HUES64 (cell line): ENCODE measurements at regions not wholly inside any gene's neighbourhood (a gene's known extent, or its start where the extent isn't known, plus 50 kb on each side); places are given as distances from the start of the nearest gene placed in this dataset.

Source experiments
- H3K27ac ChIP-seq: 2 replicates; pipeline ENCODE4 v1.7.0; 2013; ENCODE audit warnings: low read depth, low read length, inconsistent platforms
- H3K27me3 ChIP-seq: 2 replicates; pipeline ENCODE4 v1.6.1; 2013; ENCODE audit warnings: mild to moderate bottlenecking, low read length; ENCODE audit not compliant: insufficient read depth
- H3K36me3 ChIP-seq: 2 replicates; pipeline ENCODE4 v1.6.1; 2013; ENCODE audit warnings: mild to moderate bottlenecking, low read length; ENCODE audit not compliant: insufficient read depth
- H3K4me1 ChIP-seq: 2 replicates; pipeline ENCODE4 v1.6.1; 2013; ENCODE audit warnings: mild to moderate bottlenecking, low read length, moderate library complexity; ENCODE audit not compliant: insufficient read depth
- H3K4me3 ChIP-seq: 2 replicates; pipeline ENCODE4 v1.5.1; 2013; ENCODE audit warnings: mild to moderate bottlenecking, low read length, moderate library complexity
- H3K9ac ChIP-seq: 2 replicates; pipeline ENCODE4 v1.6.1; 2013; ENCODE audit warnings: mild to moderate bottlenecking, low read depth, low read length
- H3K9me3 ChIP-seq: 2 replicates; pipeline ENCODE4 v1.6.1; 2013; ENCODE audit warnings: low read depth, low read length; ENCODE audit not compliant: insufficient read depth
- WGBS: fragments of 150-250, 120-280 bp; methylation state at CpG from one replicate; pipeline ENCODE4 v1.1.7; 2013; ENCODE audit warnings: missing lambda C conversion rate; 5-methylcytosine and 5-hydroxymethylcytosine counted together

- Histone ChIP-seq H3K9ac (no peak overlapping the region), H3K27ac (no peak overlapping the region), H3K36me3 (no peaks in the 10 kb centered on the region), H3K4me3 (no peak overlapping the region), H3K9me3 (no peaks in the 10 kb centered on the region), H3K27me3 (no peaks in the 10 kb centered on the region), H3K4me1 (peaks cover 13% of the 10 kb centered on the region)
- no CpG with 5 or more reads among the region's 2 CpGs for WGBS
These were observed 317.7 kb upstream of the DPH6 start for GRCh38 chr15:35863655-35864054.

- H3K9ac ChIP-seq = no peak overlapping the region
- H3K4me1 ChIP-seq = peaks cover 14% of the 10 kb centered on the region; the same call in 1 of the 2 replicates
- H3K27ac ChIP-seq = no peak overlapping the region
- H3K9me3 ChIP-seq = no peaks in the 10 kb centered on the region
- H3K36me3 ChIP-seq = no peaks in the 10 kb centered on the region
- H3K4me3 ChIP-seq = no peak overlapping the region
- WGBS = 81% methylated on average over 4 of the region's 4 CpGs
- H3K27me3 ChIP-seq = no peaks in the 10 kb centered on the region
These were observed 321.4 kb upstream of the DPH6 start for GRCh38 chr15:35867356-35867755.

- H3K27me3 ChIP-seq = no peaks in the 10 kb centered on the region
- H3K9me3 ChIP-seq = no peaks in the 10 kb centered on the region
- no peak overlapping the region for H3K4me3 ChIP-seq
- no peaks in the 10 kb centered on the region for H3K36me3 ChIP-seq
- no peak overlapping the region for H3K9ac ChIP-seq
- peaks cover 14% of the 10 kb centered on the region; the same call in 1 of the 2 replicates for H3K4me1 ChIP-seq
- no peak overlapping the region for H3K27ac ChIP-seq
- 88% methylated on average over 1 of the region's 1 CpG for WGBS
These were observed 325.3 kb upstream of the DPH6 start for GRCh38 chr15:35871282-35871681.

- 93% methylated on average over 3 of the region's 3 CpGs for WGBS
- H3K36me3 ChIP-seq = no peaks in the 10 kb centered on the region
- H3K4me3 ChIP-seq = no peak overlapping the region
- no peak overlapping the region for H3K27ac ChIP-seq
- peaks cover 14% of the 10 kb centered on the region; the same call in 1 of the 2 replicates for H3K4me1 ChIP-seq
- no peak overlapping the region for H3K9ac ChIP-seq
- no peaks in the 10 kb centered on the region for H3K27me3 ChIP-seq
- no peaks in the 10 kb centered on the region for H3K9me3 ChIP-seq
These were observed 325.8 kb upstream of the DPH6 start for GRCh38 chr15:35871812-35872211.

DNA sequence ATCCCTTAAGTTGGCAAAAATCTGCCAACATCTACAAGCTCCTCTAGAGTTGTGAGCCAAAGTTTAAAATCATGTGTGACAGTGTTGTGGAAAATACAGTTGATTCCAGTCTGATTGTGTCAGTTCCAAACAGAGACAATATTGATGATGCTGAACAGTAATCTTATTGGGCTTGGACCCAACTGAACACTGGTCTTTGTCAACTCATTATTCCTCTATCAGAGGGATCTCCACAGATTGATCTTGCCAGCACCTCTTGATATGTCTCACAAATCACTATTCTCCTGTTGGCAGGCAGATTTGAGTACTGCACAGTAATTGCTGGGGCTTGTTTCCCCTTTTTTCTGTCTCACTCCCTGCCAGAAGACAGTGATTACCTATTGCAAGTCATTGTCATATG, 326.6 kb upstream of the DPH6 start:
- Histone ChIP-seq H3K27me3 (no peaks in the 10 kb centered on the region), H3K9me3 (no peaks in the 10 kb centered on the region), H3K4me3 (no peak overlapping the region)

DNA sequence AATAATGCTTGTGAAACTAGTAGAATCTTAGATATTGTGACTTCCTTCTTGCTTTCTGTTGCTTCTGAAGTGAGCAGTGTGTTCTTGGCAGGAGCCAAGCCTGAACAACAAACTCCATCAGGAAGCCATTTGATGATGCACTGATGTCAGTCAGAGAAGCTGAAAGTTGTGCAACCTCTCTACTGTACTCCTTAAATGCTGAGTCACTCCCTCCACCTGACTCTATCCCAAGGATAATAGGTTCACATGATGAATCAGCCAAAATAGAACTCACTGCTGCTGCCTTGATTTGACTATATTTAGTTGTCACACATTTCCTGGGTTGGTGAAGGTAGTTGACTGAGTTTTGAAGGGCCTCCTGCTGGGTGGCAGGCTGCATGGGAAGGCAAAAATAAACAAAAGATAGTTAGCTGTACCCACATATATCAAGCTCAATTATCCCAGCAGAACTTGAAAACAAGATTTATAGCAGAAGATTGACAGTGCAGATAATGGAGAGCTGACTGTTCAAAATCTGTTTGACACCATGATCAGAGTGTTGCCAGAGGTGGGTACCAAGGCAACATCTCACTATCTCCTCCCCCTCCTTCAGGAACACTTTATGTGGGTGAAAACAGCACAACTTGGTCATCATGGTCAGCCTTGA, 328.4 kb upstream of the DPH6 start:
- no peaks in the 10 kb centered on the region for H3K36me3 ChIP-seq
- no peaks in the 10 kb centered on the region for H3K27me3 ChIP-seq
- no peak overlapping the region for H3K27ac ChIP-seq
- no peaks in the 10 kb centered on the region for H3K9me3 ChIP-seq
- no peak overlapping the region for H3K9ac ChIP-seq
- no peak overlapping the region for H3K4me3 ChIP-seq
- peaks cover 10% of the 10 kb centered on the region; the same call in 1 of the 2 replicates for H3K4me1 ChIP-seq

More for the DNA sequence above, 326.6 kb upstream of the DPH6 start:
- Histone ChIP-seq H3K9ac (no peak overlapping the region), H3K27ac (no peak overlapping the region), H3K4me1 (peaks cover 14% of the 10 kb centered on the region; the same call in 1 of the 2 replicates), H3K36me3 (no peaks in the 10 kb centered on the region)

DNA sequence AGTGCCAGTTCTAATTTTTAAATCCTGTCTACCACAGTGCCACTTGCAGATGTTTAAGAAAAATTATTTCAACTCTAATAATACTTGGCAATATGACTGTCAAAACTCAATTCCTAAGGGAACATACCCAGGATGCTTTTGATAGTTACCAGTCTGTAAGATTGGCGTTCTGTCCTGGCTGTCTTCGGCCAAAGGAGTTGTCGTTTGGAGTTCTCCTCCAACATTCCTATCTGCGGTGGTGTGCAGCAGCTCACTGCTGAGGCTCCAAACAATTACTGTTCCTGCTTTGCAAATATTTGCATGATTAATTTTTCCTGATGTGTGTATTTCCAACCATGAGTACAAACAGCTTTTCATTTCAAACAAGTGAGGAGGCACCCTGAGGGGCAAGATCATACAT, 330.8 kb upstream of the DPH6 start:
- Histone ChIP-seq H3K27me3 (no peaks in the 10 kb centered on the region), H3K4me1 (no peaks in the 10 kb centered on the region), H3K27ac (no peak overlapping the region), H3K4me3 (no peak overlapping the region), H3K36me3 (no peaks in the 10 kb centered on the region), H3K9me3 (no peaks in the 10 kb centered on the region), H3K9ac (no peak overlapping the region)
- 96% methylated on average over 4 of the region's 4 CpGs for whole genome bisulfite sequencing

- H3K4me1 ChIP-seq = no peaks in the 10 kb centered on the region
- no peaks in the 10 kb centered on the region for H3K9me3 ChIP-seq
- H3K4me3 ChIP-seq = no peak overlapping the region
- no peaks in the 10 kb centered on the region for H3K27me3 ChIP-seq
- no peaks in the 10 kb centered on the region for H3K36me3 ChIP-seq
- 98% methylated on average over 3 of the region's 3 CpGs for WGBS
- no peak overlapping the region for H3K9ac ChIP-seq
- H3K27ac ChIP-seq = no peak overlapping the region
These were observed 334.9 kb upstream of the DPH6 start for GRCh38 chr15:35880896-35881295.

- H3K27me3 ChIP-seq = no peaks in the 10 kb centered on the region
- no peak overlapping the region for H3K9ac ChIP-seq
- H3K4me3 ChIP-seq = no peak overlapping the region
- no peaks in the 10 kb centered on the region for H3K4me1 ChIP-seq
- no peaks in the 10 kb centered on the region for H3K36me3 ChIP-seq
- H3K9me3 ChIP-seq = no peaks in the 10 kb centered on the region
- no peak overlapping the region for H3K27ac ChIP-seq
- WGBS = no CpG with 5 or more reads among the region's 1 CpG
These were observed 339.9 kb upstream of the DPH6 start for GRCh38 chr15:35885870-35886269.

GRCh38 chr15:35886765-35887164, 340.8 kb upstream of the DPH6 start:
- H3K9me3 ChIP-seq = no peaks in the 10 kb centered on the region
- no peaks in the 10 kb centered on the region for H3K27me3 ChIP-seq

DNA sequence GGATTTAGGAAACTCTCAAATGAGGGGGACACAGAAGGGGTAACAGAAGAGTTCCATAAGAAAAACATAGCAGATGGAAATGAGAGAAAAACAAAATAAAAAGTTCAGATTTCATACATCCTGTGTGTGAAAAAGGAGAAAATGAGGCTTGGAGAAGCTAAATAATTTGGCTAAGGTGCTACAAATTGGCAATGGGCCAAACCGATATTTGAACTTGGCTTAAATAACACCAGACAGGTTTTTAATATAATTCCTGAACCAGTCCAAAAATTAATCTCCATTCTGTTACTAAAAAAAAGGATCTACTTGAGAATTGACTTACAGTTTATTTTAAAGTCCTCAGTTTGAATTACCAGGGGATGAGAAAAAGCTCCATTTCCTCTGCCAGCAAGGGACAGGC, 342.9 kb upstream of the DPH6 start:
- Histone ChIP-seq H3K9ac (no peak overlapping the region), H3K36me3 (no peaks in the 10 kb centered on the region), H3K4me1 (no peaks in the 10 kb centered on the region), H3K27ac (no peak overlapping the region), H3K27me3 (no peaks in the 10 kb centered on the region), H3K9me3 (no peaks in the 10 kb centered on the region), H3K4me3 (no peak overlapping the region)
- 95% methylated on average over 1 of the region's 1 CpG for WGBS

More at GRCh38 chr15:35886765-35887164, 340.8 kb upstream of the DPH6 start:
- Histone ChIP-seq H3K9ac (no peak overlapping the region), H3K27ac (no peak overlapping the region), H3K4me1 (no peaks in the 10 kb centered on the region), H3K4me3 (no peak overlapping the region), H3K36me3 (no peaks in the 10 kb centered on the region)

DNA sequence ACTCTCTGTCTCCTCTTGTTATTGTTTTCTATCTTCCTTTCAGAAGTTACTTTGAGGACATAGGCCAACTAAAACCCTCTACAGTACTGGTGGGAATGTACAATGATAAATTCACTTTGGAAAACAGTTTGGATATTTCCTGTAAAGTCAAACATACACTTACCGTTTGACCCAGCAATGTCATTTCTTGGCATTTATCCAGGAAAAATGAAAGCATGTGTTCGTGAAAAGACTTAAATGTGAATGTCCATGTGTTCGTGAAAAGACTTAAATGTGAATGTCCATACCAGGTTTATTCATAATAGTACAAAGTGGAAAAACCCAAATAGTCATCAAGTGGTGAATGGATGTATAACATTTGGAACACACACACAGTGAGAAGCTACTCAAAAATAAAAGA, 361.5 kb upstream of the DPH6 start:
- Histone ChIP-seq H3K9ac (no peak overlapping the region), H3K9me3 (no peaks in the 10 kb centered on the region), H3K27me3 (no peaks in the 10 kb centered on the region), H3K36me3 (no peaks in the 10 kb centered on the region), H3K27ac (no peak overlapping the region), H3K4me1 (no peaks in the 10 kb centered on the region), H3K4me3 (no peak overlapping the region)
- WGBS = 95% methylated on average over 3 of the region's 3 CpGs
